GM12878 (cell line): ENCODE measurements at regions not wholly inside any gene's neighbourhood (a gene's known extent, or its start where the extent isn't known, plus 50 kb on each side); places are given as distances from the start of the nearest gene placed in this dataset.

Experiments used
- ATAC-seq: fragments of 200-7000 bp; cut with Tn5 transposase; 3 replicates; pipeline ENCODE4 v1.9.1; 2020; ENCODE audit warnings: mild to moderate bottlenecking, moderate library complexity
- BruUV-seq: library from RNA; stranded (reverse); fragments of 400-500 nt; replicated peaks from 2 replicates; lab custom pipeline; 2021; lab: Mats Ljungman, UMichigan
- CTCF ChIA-PET: fragments of 300-600 bp; sonication (Branson Sonifier 250); formaldehyde crosslinking; extraction: SDS; loops from one replicate; lab custom pipeline; 2021; ENCODE audit warnings: inconsistent platforms; lab: Yijun Ruan, JAX
- POLR2A ChIA-PET: fragments of 350-600 bp; formaldehyde crosslinking; extraction: SDS; loops from one replicate; lab custom pipeline; 2021; ENCODE audit warnings: inconsistent platforms; lab: Charles Lee
- RAD21 ChIA-PET: fragments of 300-600 bp; sonication (Branson Sonifier 250); formaldehyde crosslinking; loops from one replicate; lab custom pipeline; 2023; ENCODE audit warnings: antibody characterized with exemption; ENCODE audit not compliant: unreplicated experiment; lab: Charles Lee
- SMC1A ChIA-PET: fragments of 300-600 bp; sonication (Branson Sonifier 250); formaldehyde crosslinking; loops from one replicate; lab custom pipeline; 2023; ENCODE audit not compliant: unreplicated experiment, uncharacterized antibody; lab: Charles Lee
- DNase-seq: peaks from one replicate; pipeline ENCODE4 v3.0.0-alpha.2; 2011; ENCODE audit warnings: low read depth, low spot score
- FAIRE-seq: peaks from 3 replicates; lab custom pipeline; 2011; peaks lifted over from hg19 to GRCh38; lab: Jason Lieb, UNC
- H2AFZ ChIP-seq: 2 replicates; pipeline ENCODE4 v1.6.0; 2011; ENCODE audit warnings: low read depth, low read length, control low read depth; ENCODE audit not compliant: control insufficient read depth
- H3K27ac ChIP-seq: 2 replicates; pipeline ENCODE4 v1.5.1; 2011; ENCODE audit warnings: control low read depth; ENCODE audit not compliant: control insufficient read depth, insufficient read depth
- H3K27me3 ChIP-seq, 2 experiments: replicated peaks in 1 of 2; 2 replicates each; pipeline versions ENCODE4 v1.6.0 to v1.6.1; 2011; ENCODE audit warnings: low read length in 1 of 2; ENCODE audit not compliant: control insufficient read depth in 2 of 2, insufficient read depth in 2 of 2
- H3K36me3 ChIP-seq, 2 experiments: 2 replicates each; pipeline ENCODE4 v1.5.1; 2011; ENCODE audit warnings: low read length in 1 of 2; ENCODE audit not compliant: control insufficient read depth in 2 of 2, insufficient read depth in 2 of 2
- H3K4me1 ChIP-seq: 2 replicates; pipeline ENCODE4 v1.6.1; 2011; ENCODE audit warnings: mild to moderate bottlenecking, low read length, moderate library complexity, mixed read lengths; ENCODE audit not compliant: control insufficient read depth, insufficient read depth
- H3K4me2 ChIP-seq: 2 replicates; pipeline ENCODE4 v1.6.0; 2011; ENCODE audit warnings: control low read depth; ENCODE audit not compliant: control insufficient read depth, insufficient read depth
- H3K4me3 ChIP-seq: fragments of 200-600 bp; sonication (generic); 2 replicates; pipeline ENCODE4 v1.5.1; 2016
- H3K79me2 ChIP-seq: 2 replicates; pipeline ENCODE4 v1.6.0; 2011; ENCODE audit warnings: low read length; ENCODE audit not compliant: control insufficient read depth, insufficient read depth
- H3K9ac ChIP-seq: 2 replicates; pipeline ENCODE4 v1.8.0; 2011; ENCODE audit warnings: low read length, control low read depth, mixed read lengths; ENCODE audit not compliant: control insufficient read depth, insufficient read depth
- H3K9me3 ChIP-seq: replicated peaks from 3 replicates; pipeline ENCODE4 v1.5.1; 2011; ENCODE audit warnings: mild to moderate bottlenecking, low read length; ENCODE audit not compliant: control insufficient read depth, insufficient read depth
- H4K20me1 ChIP-seq: 2 replicates; pipeline ENCODE4 v1.6.0; 2011; ENCODE audit not compliant: control insufficient read depth, insufficient read depth
- ATF7 ChIP-seq: fragments of 450-650 bp; IDR thresholded peaks from 2 replicates; pipeline ENCODE4 v1.6.1; 2016; ENCODE audit warnings: low read depth, mild to moderate bottlenecking
- BHLHE40 ChIP-seq, 2 experiments: fragments of 450-650 bp in 1 of 2; IDR thresholded peaks; 2 replicates each; pipeline ENCODE4 v1.6.1; 2011 to 2017; ENCODE audit warnings: low read depth in 2 of 2, borderline replicate concordance in 1 of 2, improper control_type of control experiment in 1 of 2, low read length in 1 of 2, mild to moderate bottlenecking in 1 of 2
- DPF2 ChIP-seq: fragments of 450-650 bp; IDR thresholded peaks from 2 replicates; pipeline ENCODE4 v1.6.1; 2017; ENCODE audit warnings: mild to moderate bottlenecking
- HDGF ChIP-seq: fragments of 450-650 bp; IDR thresholded peaks from 2 replicates; pipeline ENCODE4 v1.6.1; 2016; ENCODE audit warnings: antibody characterized with exemption
- IKZF2 ChIP-seq, 2 experiments: fragments of 450-650 bp; IDR thresholded peaks; 2 replicates each; pipeline ENCODE4 v1.6.1; 2017; ENCODE audit warnings: mild to moderate bottlenecking in 2 of 2, moderate library complexity in 2 of 2
- MEF2B ChIP-seq: fragments of 450-650 bp; IDR thresholded peaks from 2 replicates; pipeline ENCODE4 v1.6.1; 2018; ENCODE audit warnings: mild to moderate bottlenecking, moderate library complexity; ENCODE audit not compliant: partially characterized antibody, poor library complexity, severe bottlenecking
- MXI1 ChIP-seq: fragments of 150-350 bp; IDR thresholded peaks from 2 replicates; pipeline ENCODE4 v1.6.1; 2011; ENCODE audit warnings: low read depth, mild to moderate bottlenecking, inconsistent platforms, low read length, improper control_type of control experiment
- POLR2A ChIP-seq: IDR thresholded peaks from 2 replicates; pipeline ENCODE4 v1.6.1; 2011; ENCODE audit warnings: low read depth, mild to moderate bottlenecking, low read length
- RBBP5 ChIP-seq: fragments of 200-600 bp; sonication (generic); conservative IDR thresholded peaks from 2 replicates; pipeline ENCODE4 v1.6.1; 2016
- SMAD1 ChIP-seq: fragments of 450-650 bp; IDR thresholded peaks from 2 replicates; pipeline ENCODE4 v1.6.1; 2018; ENCODE audit warnings: mild to moderate bottlenecking, low read depth; ENCODE audit not compliant: partially characterized antibody
- SPI1 ChIP-seq: IDR thresholded peaks from 2 replicates; pipeline ENCODE4 v1.6.1; 2011; ENCODE audit warnings: low read depth, mild to moderate bottlenecking, low read length, moderate library complexity, borderline replicate concordance; ENCODE audit not compliant: insufficient read depth
- SREBF1 ChIP-seq: IDR thresholded peaks from 2 replicates; pipeline ENCODE4 v1.6.1; 2012; ENCODE audit warnings: mild to moderate bottlenecking, low read length
- SUPT20H ChIP-seq: IDR thresholded peaks from 2 replicates; pipeline ENCODE4 v1.6.1; 2011; ENCODE audit warnings: low read depth, mild to moderate bottlenecking, low read length, moderate library complexity, borderline replicate concordance; ENCODE audit not compliant: control insufficient read depth
- TCF12 ChIP-seq: IDR thresholded peaks from 2 replicates; pipeline ENCODE4 v1.6.1; 2011; ENCODE audit warnings: low read depth, mild to moderate bottlenecking, low read length
- ZNF274 ChIP-seq: IDR thresholded peaks from one replicate; pipeline ENCODE4 v1.8.0; 2011; ENCODE audit not compliant: insufficient read length, insufficient read depth
- WGBS: methylation state at CpG from one replicate; pipeline ENCODE4 v1.1.6; 2016; ENCODE audit warnings: low lambda C conversion rate; ENCODE audit not compliant: insufficient replicate concordance, insufficient coverage; ENCODE audit errors: missing lambda C conversion rate; 5-methylcytosine and 5-hydroxymethylcytosine counted together
- in situ Hi-C: fragments of 300-500 bp; cut with MboI; formaldehyde crosslinking; loops from 9 replicates; pipeline ENCODE4 v1.14.3; 2018; ENCODE audit warnings: mixed read lengths
- intact Hi-C: fragments of 100-400 bp; cut with micrococcal nuclease; formaldehyde crosslinking; loops from one replicate; pipeline ENCODE4 v1.14.2; 2022; ENCODE audit not compliant: unreplicated experiment
- TF ChIP-seq, protein P1 (sequence below): fragments of 450-650 bp; IDR thresholded peaks from 2 replicates; pipeline ENCODE4 v1.6.1; 2017; ENCODE audit warnings: antibody characterized with exemption, mild to moderate bottlenecking, moderate library complexity
- TF ChIP-seq, protein P2 (sequence below): IDR thresholded peaks from 2 replicates; pipeline ENCODE4 v1.6.1; 2011; ENCODE audit warnings: low read depth, mild to moderate bottlenecking, low read length, moderate library complexity, borderline replicate concordance; ENCODE audit errors: extremely low read depth
- TF ChIP-seq, protein P3 (sequence below): fragments of 450-650 bp; IDR thresholded peaks from 2 replicates; pipeline ENCODE4 v1.6.1; 2016; ENCODE audit warnings: mild to moderate bottlenecking
- TF ChIP-seq, protein P4 (sequence below): IDR thresholded peaks from 2 replicates; pipeline ENCODE4 v1.6.1; 2012; ENCODE audit warnings: low read depth, low read length, improper control_type of control experiment

DNA sequence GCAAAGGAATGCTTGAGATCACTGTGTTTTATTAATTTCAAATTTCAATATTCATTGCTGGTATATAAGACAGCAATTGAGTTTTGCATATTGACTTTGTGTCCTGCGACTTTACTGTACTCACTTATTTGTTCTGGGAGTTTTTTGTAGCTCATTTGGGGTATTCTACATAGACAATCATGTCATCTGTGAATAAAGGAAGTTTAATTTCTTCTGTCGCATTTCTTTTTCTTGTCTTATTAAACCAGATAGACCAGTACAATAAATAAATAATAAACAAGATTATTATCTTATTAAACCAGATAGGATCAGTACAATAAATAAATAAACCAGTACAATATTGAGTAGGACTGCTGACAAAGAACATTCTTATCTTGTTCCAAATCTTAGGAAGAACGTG is 448.2 kb downstream of the RPS24 start:
- no peaks in the 10 kb centered on the region for H3K79me2 ChIP-seq
- BruUV-seq, result no TSS peak
- ChIA-PET POLR2A (no interaction called here), SMC1A (no interaction called here), CTCF (no interaction called here), RAD21 (no interaction called here)
- H3K27me3 ChIP-seq, result no peaks in the 10 kb centered on the region; a peak in 1 of 4 replicates
- H3K9ac ChIP-seq, result no peak overlapping the region
- no peaks in the 10 kb centered on the region for H4K20me1 ChIP-seq
- H3K4me2 ChIP-seq, result no peak overlapping the region
- H3K36me3 ChIP-seq, result no peaks in the 10 kb centered on the region
- intact Hi-C loops (no loop called here), in situ Hi-C loops (no loop called here)
- WGBS, result 27% methylated on average over 3 of the region's 3 CpGs
- no peak overlapping the region for H3K27ac ChIP-seq
- no peak for TF ChIP-seq ATF7
- TF ChIP-seq, protein P1, sequence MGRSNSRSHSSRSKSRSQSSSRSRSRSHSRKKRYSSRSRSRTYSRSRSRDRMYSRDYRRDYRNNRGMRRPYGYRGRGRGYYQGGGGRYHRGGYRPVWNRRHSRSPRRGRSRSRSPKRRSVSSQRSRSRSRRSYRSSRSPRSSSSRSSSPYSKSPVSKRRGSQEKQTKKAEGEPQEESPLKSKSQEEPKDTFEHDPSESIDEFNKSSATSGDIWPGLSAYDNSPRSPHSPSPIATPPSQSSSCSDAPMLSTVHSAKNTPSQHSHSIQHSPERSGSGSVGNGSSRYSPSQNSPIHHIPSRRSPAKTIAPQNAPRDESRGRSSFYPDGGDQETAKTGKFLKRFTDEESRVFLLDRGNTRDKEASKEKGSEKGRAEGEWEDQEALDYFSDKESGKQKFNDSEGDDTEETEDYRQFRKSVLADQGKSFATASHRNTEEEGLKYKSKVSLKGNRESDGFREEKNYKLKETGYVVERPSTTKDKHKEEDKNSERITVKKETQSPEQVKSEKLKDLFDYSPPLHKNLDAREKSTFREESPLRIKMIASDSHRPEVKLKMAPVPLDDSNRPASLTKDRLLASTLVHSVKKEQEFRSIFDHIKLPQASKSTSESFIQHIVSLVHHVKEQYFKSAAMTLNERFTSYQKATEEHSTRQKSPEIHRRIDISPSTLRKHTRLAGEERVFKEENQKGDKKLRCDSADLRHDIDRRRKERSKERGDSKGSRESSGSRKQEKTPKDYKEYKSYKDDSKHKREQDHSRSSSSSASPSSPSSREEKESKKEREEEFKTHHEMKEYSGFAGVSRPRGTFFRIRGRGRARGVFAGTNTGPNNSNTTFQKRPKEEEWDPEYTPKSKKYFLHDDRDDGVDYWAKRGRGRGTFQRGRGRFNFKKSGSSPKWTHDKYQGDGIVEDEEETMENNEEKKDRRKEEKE, result no peak
- TF ChIP-seq, protein P2, sequence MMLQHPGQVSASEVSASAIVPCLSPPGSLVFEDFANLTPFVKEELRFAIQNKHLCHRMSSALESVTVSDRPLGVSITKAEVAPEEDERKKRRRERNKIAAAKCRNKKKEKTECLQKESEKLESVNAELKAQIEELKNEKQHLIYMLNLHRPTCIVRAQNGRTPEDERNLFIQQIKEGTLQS, result no peak
- TF ChIP-seq POLR2A, result no peak
- no peak for TF ChIP-seq SPI1
- no peak for TF ChIP-seq SMAD1
- TF ChIP-seq, protein P3, sequence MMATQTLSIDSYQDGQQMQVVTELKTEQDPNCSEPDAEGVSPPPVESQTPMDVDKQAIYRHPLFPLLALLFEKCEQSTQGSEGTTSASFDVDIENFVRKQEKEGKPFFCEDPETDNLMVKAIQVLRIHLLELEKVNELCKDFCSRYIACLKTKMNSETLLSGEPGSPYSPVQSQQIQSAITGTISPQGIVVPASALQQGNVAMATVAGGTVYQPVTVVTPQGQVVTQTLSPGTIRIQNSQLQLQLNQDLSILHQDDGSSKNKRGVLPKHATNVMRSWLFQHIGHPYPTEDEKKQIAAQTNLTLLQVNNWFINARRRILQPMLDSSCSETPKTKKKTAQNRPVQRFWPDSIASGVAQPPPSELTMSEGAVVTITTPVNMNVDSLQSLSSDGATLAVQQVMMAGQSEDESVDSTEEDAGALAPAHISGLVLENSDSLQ, result no peak
- no peak for TF ChIP-seq RBBP5
- no peak for TF ChIP-seq MEF2B
- no peak for TF ChIP-seq MXI1
- no peak for TF ChIP-seq ZNF274
- TF ChIP-seq SREBF1, result no peak
- no peak for TF ChIP-seq DPF2
- TF ChIP-seq BHLHE40 (IDR thresholded peaks at IDR 0.05; ENCODE audit: borderline replicate concordance in 1 of 2, low read depth in 2 of 2, low read length in 1 of 2), result no peak
- no peak for TF ChIP-seq SUPT20H
- no peak for TF ChIP-seq TCF12
- TF ChIP-seq HDGF, result no peak
- TF ChIP-seq, protein P4, sequence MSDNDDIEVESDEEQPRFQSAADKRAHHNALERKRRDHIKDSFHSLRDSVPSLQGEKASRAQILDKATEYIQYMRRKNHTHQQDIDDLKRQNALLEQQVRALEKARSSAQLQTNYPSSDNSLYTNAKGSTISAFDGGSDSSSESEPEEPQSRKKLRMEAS, result no peak
- no peak for TF ChIP-seq IKZF2 (IDR thresholded peaks at IDR 0.05)
- no peak overlapping the region for H2AFZ ChIP-seq
- H3K4me1 ChIP-seq, result no peaks in the 10 kb centered on the region
- DNase-seq (no peak), ATAC-seq (no peak), FAIRE-seq (no peak)
- no peak overlapping the region for H3K4me3 ChIP-seq
- no peaks in the 10 kb centered on the region for H3K9me3 ChIP-seq
